NCI-H1105 treated with DMSO at 0.1 percent for 48 hours (cell line): ENCODE measurements at regions not wholly inside any gene's neighbourhood (a gene's known extent, or its start where the extent isn't known, plus 50 kb on each side); places are given as distances from the start of the nearest gene placed in this dataset.
A peak's percentile ranks its signal among the peaks of the same experiment; 100 is the strongest.
"Not testable (repeated sequence)": the region's sequence is repeated elsewhere in the genome, so short reads cannot be mapped to it uniquely, and the experiment has no call there.

Experiments used
- DNase-seq: peaks from one replicate; lab custom pipeline; 2025; lab: John Stamatoyannopoulos, UW

DNA sequence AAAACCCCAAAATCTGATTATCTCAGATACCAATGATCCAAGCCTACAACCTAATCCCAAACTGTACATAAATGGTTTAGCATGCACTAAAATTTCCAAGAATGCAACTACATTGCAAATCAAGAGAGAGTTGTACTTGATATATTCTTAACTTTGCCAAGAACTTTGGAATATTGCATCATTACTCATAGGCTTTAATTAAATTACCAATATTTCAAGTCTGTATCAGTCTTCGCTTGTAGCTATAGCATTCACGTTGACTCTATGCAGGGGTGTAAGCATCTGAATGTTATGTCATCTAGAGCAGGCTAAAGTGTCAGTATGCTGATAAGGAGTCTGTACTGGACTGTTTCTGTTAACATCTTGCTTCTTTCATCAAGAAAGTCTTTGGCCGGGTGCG, 56.3 kb downstream of the FOXI3 start:
- DNase-seq = no peak

DNA sequence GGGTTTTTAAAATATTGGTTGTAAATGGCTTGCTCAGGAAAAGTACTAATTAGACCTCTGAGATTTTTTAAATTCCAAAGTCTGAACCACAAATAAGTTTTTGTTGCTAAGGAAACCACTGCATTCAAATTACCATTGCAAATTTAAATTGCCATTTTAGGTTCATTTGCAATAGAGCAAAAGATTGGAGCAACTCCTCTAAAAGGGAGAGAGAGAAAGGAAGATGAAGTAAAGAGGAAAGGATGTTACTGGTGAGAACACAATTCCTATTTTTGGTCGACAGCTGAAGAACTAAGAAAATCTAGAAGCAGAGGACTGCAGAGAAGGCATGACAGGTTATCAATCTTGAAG, 74.9 kb downstream of the FOXI3 start:
- DNase-seq = no peak

DNA sequence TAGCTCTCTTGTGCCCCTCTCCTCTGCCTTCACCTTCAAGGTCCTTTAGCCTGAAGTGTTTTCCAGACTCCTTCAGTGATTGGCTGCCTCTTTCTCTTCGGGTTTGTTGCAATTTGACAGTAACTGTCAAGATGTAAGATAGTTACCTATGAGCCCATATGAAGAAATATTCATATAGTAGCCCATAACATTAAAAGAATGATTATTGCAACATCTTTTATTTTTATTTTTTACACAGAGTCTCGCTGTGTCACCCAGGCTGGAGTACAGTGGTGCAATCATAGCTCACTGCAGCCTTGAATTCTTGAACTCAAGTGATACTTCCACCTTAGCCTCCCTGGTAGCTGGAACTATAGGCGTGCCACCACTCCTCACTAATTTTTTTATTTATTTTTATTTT, 80.5 kb downstream of the FOXI3 start:
- no peak for DNase-seq

DNA sequence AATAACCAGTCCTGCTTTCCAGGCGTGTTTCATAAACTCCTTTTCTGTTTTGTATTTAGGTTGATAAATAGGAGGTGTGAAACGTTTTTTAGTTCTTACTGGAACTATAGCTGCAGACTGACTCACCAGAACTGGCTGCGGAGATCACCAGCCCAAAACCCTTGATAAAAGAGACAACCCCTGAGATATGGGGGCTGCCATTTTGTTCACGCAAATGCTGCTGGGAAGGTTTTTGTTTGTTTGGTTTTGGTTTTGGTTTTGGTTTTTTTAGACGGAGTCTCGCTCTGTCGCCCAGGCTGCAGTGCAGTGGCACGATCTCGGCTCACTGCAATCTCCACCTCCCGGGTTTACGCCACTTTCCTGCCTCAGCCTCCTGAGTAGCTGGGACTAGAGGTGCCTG, 87.1 kb downstream of the FOXI3 start:
- not testable (repeated sequence) for DNase-seq

DNA sequence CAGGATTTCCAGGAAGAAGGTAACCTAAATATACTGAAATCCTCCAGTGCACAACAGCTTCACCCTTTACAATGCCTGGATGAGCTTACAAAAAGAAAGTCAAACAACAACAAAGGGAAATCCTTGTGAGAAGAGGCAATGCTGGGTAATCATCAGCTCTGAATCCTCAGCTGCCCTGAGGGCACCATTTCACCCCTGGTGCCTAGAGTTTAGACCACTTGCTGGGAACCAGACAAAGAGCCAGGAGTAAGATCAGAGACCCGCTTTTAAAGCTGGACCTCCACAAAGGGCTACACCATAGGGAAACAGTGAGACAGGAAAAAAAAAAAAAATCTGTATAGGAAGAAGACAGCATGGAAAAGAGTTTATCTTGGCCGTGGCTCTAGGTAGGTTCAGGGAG, 97.0 kb downstream of the FOXI3 start:
- DNase-seq = no peak

DNA sequence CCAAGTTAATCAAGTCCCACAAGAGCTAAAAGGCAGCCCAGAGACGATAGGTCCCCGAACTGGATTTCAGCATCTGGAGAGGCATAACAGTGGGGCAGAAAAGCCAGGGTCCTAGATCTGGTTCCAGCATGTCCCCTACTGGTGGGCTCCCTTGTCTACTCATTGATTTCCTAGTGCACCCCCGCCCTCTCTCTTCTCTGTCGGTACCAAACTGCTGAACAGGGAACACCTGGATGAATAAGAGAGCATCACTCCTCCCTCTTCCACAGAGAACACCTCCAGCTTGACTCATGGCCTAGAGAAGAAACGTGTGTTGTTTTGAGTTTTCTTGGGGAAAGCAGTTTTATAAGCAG, 101.3 kb downstream of the FOXI3 start:
- no peak for DNase-seq

DNA sequence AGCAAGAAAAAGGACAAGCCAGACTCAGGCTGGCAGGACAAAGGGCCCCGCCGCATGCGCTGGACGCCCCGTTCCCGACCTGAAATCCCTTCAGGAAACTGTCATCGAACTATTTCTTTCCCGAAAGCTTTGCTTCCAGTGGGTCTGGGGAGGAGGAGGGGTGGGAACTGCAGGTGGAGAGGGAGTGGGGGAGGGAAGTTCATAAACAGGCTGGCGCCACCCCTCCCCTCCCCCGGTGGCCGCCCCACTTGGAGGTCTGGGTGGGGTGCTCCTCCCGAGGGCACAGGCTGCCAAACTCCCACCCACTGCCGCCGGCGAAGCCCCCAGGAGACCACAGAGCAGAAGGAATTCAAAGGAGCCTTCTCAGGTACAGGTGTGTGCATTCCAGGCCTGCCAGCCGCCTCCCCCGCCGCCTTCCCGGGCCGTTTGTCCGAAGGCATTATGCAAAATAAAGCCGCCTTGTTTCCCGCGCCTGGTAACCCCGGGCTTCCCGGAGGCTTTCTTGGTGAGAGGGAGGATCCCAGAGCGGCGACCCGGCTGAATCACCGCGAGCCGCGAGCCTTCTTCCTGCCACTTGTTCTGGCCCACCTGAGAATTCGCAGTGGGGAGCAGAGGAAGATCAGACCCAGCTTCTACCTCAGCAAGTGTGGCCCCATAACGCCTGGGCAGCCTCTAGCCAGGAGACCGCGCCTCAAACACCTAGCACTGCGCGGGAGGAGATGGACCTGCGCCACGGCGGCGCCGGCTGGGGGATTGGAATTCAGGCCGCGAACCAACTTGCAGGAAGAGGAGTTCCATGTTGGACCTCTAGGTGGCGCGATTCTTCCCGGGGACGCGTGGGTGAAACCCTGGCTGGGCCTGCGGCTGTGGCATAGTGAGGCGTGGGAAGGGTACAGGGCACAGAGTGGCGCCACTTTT, 101.9 kb downstream of the FOXI3 start:
- no peak for DNase-seq

DNA sequence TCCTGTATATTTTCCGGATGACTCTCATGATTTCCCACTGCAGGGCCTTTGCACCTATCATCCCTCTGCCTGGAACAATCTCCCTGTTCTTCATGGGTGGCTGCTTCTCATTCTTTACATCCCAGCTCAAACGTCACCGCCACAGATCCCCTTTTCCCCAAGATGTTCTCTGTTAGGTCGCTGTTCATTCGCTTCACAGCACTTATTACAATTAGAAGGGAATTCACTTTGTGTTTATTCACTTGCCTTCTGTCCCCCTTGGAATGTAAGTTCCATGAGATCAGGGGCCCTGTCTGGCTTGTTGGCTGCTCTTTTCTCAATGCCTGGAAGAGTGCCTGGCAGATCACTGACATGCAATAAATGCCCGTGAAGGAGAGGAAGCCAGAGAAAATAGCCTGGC, 106.7 kb downstream of the FOXI3 start:
- no peak for DNase-seq

DNA sequence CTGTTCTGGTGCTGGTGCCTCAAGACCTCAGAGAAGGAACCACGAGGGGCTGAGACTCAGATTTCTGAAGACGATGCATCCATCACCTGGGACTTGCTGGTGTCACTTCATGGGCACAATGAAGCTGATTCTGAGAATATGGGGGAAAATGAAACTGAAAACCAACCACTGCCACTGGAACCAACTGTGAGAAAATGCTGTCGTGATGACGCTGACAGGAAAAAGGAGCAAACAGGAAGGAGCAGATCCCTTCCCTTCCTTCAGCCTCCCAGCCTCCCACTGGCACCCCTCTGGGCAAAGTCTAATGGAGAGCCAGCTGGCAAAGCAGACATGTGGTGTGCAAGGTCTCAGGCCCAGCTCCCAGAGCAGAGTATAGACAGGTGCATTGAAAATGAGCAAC, 109.7 kb downstream of the FOXI3 start:
- DNase-seq = no peak

DNA sequence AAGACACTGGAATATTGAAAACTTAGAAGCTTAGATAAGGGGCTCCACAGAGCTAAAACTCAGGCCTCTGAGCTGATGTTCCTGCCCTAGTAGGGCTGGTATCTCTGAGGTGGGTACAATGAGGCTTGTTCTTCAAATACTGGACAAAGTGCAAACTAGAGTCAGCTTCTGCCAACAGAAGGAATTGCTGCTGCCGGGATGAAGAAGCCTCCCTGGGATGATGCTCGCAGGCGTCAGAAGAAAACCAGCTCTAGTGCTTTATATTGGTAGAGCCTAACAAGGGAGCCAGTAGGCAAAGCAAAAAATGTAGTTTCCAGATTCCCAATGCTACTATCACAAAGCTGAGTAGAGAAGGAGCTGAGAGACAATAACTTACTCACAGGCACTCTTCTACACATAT, 118.1 kb downstream of the FOXI3 start:
- DNase-seq = no peak

DNA sequence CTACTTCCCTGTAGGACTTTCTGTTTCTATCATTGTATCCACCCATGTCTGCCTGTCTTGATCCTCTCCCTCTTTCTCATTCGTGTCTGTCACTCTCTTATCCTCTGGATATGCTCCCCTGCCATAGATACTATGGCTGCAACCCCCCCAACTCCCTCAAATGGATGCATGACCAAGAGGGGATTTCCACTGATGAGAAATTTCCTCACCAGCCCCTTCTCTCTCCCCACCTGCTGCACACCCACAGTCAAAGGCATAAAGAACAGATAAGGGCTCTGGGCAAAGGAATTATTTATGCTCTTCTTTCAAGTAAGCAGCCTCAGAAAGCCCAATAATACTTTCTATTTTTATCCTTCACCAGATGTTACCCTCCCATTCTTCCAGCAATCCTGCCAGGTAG, 121.3 kb downstream of the FOXI3 start:
- no peak for DNase-seq

DNA sequence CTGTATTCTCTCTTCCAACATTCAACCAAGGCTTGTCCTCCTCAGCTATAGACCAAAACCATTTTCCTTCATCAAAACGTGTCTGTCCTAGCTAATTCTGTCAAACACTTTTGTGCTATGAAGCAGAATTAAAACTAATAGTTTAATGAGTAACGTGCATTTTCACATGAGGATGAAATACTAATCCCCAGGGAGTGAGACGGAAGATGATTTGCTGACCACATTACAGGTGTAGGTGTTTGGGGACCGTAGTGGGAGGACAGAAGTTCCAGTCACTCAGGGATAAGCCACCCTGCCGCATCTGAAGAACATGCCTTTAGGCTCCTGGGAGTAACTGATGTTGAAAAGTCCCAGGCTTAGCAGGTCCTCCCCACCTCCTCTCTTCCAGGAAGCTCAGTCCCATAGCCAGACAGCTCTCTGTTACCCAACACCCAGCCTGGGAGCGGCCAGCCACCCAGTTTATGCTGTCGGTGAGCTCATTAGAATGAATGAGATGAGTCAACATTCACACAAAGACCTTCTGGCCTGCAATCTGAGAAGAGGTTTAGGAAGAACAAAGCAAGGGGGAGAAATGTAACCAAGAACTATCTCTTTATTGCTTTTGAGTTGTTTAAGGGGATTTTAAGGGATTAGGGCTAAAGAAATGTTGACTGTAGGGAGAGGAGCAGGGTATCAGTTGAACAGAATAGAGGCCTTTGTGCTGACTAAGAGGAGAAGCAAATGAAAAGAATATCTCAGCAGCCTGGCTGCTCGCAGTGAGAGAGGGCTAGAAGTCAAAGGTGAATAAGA, 122.5 kb downstream of the FOXI3 start:
- no peak for DNase-seq

DNA sequence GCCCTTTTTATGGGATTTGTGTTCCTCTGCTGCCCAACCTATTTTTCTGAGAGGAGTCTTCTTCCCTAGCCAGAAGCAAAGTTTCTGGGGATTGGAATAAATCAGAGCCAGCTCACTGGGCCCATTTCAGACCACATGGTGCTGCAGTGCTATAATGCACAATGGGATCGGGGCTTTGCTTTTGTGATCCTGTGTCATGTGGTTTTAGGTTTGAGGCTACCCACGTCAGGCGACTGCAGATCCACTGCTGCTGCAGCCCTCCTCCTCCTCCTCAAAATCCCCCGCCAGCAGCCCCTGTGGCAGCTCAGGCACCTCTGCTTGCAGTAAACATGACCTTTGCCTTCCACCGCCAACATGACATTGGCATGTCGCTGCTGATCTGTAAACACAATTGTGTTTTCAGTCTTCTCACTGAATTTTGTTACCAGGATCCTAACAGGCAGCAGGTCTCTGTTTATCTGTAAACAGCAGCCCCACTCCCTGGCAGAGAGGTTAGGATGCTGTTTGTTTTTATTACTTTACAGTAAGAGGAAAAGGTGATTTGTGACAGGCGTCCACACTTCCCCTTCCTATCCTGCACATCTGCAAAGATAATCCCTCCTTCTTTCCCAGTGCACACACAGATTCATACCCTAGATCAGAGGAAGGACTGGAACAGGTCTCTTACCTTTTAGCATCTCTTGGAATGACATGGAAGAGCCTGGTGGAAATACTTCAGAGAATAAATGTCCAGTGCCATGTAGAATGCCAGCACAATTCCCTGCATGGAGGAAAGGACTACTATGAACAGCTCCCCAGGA, 130.8 kb downstream of the FOXI3 start:
- DNase-seq = no peak

DNA sequence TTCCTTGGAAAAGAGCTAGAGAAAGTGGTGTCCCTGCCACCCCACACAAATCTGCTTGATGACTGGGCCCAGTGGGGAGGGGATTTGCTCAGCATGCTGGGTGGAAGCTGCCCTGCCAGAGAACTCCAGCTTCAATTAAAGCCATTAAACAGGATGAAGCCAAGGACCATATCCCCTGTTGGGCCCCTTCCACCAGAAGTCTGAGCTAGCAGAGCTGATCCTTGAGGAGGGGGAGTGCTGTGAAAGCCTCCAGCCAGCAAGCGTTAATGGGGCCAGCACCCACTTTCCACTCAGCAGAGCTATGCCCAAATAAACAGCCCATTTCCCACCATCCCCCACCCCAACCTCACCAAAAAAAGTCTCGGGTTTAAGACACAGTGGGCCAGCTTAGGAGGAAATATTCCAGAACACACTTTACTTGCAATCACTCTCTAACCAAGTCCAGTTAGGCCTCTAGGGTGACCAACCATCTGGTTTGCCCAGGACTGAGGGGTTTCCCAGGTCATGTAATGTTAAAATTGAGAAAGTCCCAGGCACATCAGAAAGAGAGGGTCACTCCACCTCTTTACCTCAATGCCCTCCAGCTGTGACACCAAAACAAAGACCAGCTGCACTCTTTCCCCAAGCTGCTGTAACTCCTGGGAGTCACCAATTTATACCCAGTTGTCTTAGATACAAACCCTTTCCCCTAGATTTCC, 132.3 kb downstream of the FOXI3 start:
- DNase-seq = no peak

DNA sequence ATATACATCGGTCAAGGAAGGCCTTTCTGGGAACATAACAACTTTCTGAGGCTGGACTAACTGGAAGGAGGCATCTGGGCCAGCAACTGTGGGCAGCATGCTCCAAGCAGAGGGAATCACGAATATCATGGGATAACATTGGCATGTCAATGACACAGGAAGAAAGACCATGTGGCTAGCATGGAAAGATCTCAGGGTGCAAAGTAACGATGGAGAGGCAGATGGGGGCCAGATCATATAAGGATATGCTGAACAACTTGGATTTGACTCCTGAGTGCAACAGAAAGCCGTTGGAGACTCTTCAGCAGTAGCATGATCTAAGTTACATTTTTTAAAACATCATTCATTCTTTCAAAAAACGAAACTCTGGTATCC, 133.6 kb downstream of the FOXI3 start:
- DNase-seq = no peak

DNA sequence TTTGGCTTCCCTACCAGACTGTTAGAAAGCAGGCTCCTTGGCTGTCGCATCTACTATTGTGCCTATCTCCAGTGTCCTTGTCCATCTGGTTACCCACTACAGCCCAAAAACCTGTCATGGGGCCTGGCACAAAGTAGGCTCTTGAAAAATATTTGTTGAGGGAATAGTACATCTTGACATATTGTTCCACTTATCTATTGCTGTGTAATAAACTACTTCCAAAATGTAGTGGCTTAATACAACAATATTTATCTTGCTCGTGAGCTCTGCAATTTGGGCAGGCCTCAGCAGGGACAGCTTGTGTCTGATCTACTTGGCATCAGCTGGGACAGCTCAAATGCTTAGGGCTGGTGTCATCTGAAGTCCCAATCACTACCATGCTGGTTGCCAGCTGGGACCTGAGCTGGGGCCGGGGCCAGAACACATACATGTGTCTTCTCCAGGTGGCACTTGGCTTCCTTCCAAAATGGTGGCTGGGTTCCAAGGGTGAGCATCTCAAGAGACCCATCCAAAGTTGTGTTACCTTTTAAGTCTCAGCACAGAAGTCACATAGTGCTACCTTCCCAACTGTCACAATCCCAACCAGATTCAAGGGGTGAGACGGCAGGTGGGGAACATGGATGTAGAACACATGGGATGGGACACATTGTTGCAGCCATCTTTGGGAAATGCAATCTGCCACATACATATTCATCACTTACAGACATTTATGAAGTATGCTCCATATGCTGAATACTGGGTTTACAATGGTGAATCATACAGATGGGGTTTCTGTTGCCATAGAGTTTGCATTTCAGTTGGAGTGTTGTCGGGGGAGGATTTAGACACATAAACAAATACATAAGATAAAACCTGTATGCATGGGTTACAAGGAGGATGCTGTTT, 134.2 kb downstream of the FOXI3 start:
- no peak for DNase-seq

DNA sequence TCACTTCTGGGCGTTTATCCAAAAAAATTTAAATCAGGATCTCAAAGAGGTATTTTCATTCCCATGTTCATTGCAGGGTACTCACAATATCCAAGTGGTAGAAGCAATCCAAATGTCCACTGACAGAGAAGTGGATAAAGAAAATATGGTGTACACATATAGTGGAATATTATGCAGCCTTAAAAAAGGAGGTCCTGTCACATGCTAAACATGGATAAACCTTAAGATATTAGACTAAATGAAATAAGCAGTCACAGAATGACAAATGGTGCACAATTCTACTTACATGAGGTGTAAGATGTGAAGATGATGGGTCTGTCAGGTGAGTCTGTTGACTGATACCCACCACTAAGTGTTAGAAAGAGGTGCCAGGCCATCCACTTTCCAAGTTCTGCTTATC, 140.6 kb downstream of the THNSL2 start:
- no peak for DNase-seq

DNA sequence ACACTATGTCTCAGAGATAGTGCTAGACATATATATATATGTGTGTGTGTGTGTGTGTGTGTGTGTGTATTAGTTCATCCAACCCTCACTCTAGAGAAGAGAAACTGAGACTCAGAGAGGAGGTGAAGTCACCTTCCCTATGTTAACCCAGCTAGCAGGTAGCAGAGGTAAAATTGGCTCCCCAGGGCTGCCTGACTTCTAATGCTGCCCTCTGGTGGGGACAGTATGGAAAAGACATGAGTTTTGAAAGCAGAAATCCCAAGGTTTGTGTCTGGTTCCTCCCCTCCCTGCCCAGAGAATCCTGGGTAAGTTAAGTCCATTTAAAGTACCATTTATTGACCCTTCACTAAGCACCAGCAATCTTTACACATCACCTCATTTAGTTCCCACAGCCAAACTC, 137.7 kb downstream of the THNSL2 start:
- DNase-seq = peak; percentile 17

DNA sequence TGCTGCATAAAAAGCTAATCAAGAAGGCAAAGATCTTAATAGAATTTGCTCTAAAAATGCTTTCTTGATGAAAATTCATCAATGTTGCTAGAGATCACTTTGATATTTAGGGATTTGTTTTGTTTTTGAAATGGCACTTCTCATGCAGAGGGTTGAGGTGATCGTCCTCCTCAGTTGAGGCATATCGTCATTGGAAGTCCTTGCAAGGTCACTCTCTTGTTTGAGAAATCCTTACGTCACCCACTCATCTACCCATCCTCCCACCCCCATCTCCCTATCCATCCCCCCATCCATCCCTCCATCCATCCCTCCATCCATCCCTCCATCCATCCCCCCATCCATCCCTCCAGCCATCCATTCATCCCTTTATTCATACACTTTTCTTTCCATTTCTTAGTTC, 133.7 kb downstream of the THNSL2 start:
- no peak for DNase-seq

DNA sequence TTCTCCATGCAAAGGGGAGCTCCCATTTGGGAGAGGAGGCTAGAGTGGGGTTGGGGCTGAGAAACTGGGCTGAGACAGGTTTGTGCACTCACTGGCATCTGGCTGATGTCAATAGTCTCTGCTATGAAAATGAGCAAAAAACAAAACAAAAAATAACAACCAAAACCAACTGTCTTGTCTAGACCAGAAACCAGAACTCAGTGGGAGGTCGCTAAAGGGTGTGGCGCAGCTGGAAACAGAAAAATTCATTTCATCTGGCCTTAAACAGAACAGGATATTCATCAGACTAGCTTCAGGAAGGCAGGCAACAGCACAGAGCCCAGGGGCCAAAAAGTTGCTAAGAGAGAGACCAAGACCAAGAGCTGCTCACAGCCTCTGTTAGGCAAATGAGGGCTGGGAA, 126.1 kb downstream of the THNSL2 start:
- DNase-seq = no peak
